ENCODE measurements at regions not wholly inside any gene's neighbourhood (a gene's known extent, or its start where the extent isn't known, plus 50 kb on each side); places are given as distances from the start of the nearest gene placed in this dataset.
"Not testable (repeated sequence)": the region's sequence is repeated elsewhere in the genome, so short reads cannot be mapped to it uniquely, and the experiment has no call there.

DNA sequence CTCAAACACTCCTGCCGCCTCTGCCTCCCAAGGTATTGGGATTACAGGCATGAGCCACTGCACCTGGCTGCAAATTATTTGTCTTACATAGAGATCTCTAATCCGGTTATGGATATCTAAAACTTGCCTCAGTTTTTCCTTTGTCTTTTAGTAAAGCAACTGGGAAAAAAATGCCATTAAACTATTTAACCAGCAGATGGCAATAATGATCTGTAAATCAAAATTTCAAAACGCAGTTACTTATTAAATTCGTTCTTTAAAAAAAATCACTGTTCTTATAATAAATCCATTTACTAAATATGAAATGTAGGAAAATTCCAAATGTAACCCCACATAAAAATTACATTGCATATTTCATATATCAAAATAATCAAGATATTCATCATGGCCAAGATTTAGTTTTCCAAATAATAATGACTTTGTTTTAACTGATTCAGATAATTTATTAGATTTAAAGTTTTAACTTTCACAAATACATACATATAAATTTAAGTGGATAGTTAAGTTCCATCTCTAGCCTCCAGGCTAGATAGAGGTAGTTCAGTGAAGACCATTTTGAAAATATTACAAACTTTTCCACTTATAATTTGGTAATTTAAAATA lies 125.8 kb downstream of the KBTBD2 start:
- not testable (repeated sequence) for H3K27ac ChIP-seq; DNase-seq (ENCODE audit: low read depth, low spot score)

DNA sequence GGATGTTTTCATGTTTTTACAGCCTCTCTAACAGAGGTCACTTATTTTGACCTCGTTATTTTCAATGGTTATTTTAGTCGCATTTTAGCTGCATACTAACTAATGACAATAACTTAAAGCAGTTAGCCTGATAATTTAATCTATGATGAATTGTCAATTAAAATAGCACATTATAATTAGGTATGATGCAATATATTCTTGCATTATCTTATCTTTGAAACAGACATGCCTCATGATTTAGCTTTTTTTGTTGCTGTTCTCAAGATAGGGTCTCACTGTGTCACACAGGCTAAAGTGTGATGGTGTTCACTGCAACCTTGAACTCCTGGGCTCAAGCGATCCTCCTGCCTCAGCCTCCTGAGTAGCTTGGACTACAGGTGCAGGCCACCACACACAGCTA lies 126.4 kb downstream of the KBTBD2 start:
- H3K27ac ChIP-seq = no peak overlapping the region
- DNase-seq (ENCODE audit: low read depth, low spot score) = no peak

DNA sequence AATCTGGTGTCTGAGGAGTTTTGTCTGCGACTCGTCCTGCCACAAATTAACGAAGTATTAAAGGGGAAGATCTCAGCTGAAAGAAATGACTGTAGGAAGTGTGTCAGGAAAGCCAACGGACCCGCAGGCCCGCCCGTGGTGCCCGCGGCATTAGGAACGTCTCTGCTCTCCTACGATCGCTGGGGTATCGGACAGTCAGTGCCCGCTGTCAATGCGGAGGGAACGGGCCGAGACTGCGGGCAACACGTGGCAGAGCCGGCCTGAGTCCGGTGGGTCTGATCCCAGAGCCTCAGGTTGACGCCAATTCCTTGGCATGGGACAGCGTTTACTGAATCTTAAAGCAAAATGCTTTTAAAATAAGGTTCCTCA lies 128.7 kb downstream of the KBTBD2 start:
- no peak for DNase-seq (ENCODE audit: low read depth, low spot score)
- H3K27ac ChIP-seq = no peak overlapping the region

DNA sequence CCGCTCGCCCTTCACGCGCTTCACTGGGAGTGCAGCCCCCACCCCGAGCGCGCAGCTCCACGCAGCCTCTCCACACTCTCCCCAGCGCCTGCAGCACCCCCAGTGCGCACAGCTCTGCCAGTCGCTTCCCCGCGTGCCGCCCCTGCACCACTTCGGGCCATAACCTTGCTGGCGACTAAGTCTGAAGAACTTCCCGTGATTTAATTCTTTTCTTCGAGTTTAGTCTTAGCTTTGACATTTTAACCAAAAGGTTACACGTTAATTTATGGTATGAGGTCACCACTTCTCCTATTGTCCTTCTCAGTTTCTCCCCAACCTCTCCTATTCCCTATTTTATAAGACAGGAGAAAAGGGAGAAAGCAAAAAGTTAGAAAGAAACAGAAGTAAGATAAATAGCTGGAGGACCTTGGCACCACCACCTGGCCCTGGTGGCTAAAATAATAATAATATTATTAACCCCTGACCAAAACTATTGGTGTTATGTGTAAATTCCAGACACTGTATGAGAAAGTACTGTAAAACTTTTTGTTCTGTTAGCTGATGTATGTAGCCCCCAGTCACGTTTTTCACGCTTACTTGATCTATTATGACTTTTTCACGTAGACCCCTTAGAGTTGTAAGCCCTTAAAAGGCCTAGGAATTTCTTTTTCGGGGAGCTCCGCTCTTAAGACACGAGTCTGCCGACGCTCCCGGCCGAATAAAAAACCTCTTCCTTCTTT lies 129.2 kb downstream of the KBTBD2 start:
- not testable (repeated sequence) for H3K27ac ChIP-seq; DNase-seq (ENCODE audit: low read depth, low spot score)

DNA sequence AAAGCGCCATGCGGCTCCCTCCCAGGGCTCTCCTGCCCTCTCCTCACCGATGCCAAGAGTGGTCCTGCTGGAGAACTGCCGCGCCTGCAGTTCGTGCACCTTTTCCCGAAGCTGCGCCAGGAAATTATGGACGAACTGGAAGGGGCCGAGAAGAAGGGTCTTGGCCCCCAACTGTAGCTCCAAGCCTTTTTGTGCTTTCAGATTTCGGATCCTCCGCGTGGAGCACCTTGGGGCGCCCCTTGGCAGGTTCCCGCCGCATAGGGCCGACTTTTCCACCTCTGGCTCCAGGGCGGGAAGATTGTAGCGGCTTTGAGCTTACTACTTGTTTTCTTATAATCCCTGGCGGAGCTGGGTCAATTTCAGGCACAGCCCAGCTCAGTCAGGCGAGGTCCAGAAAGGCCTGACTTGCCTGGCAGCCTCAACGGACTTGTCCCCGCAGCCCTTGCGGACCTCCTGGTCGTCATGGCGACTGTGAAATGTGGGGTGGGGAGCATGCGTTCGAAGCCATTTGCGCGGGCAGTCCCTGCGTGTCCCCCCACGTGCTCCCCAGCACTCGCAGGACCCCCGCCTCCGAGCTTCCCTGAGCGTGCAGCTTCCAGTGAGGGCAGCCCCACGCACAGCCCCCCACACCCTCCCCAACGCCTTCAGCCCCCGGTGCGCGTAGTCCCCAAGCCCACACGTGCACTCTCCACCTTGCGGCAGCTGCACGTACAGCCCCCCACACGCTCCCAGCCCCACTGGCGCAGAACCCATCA lies 129.9 kb downstream of the KBTBD2 start:
- no peak overlapping the region for H3K27ac ChIP-seq
- no peak for DNase-seq (ENCODE audit: low read depth, low spot score)

DNA sequence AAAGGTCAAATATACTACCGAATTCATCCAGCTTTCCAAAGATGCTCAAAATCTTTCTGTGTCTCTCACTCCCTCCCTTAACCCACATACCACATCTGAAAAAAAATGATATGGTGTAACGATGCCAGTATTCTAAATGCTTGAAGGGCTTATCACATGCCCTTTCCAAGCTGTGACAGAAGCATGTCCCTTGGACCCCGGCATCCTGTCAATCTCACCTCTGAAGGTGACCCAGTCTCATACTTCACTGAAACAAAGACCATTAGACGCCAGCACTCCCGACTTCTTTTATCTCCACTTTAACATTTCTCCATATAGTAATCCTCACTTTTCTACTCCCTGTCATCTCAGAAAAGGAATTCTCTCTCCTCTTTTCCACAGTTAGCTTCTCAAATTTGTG lies 130.8 kb downstream of the KBTBD2 start:
- not testable (repeated sequence) for DNase-seq (ENCODE audit: low read depth, low spot score)

DNA sequence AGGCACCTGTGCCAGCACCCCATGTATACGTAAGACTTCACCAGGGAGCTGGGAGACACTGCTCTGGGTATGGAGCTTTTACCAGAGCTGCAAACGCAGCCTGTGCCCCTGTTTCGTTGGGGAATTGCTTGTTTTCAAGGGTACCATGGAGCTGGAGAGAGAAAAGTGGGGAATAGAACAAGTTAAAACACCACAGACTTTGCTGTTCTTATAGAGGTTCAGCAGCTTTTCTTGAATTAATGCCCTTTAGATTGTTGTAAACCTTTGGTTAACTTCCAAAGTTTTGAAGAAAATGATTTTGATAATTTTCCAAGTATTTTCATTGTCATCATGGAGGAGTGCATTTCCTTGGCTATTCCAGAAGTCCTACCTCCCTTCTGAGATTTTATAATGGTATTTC lies 131.7 kb downstream of the KBTBD2 start:
- DNase-seq (ENCODE audit: low read depth, low spot score) = not testable (repeated sequence)

More for the DNA sequence above, 130.8 kb downstream of the KBTBD2 start:
- not testable (repeated sequence) for H3K27ac ChIP-seq

DNA sequence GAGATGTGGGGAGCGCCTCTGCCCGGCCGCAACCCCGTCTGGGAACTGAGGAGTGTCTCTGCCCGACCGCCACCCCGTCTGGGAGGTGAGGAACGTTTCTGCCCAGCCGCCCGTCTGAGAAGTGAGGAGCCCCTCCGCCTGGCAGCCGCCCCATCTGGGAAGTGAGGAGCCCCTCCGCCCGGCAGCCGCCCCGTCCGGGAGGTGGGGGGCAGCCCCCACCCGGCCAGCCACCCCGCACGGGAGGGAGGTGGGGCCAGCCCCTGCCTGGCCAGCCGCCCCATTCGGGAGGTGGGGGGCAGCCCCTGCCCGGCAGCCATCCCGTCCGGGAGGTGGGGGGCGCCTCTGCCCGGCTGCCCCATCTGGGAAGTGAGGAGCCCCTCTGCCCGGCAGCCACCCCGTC lies 137.7 kb downstream of the KBTBD2 start:
- H3K27ac ChIP-seq; DNase-seq (ENCODE audit: low read depth, low spot score): not testable (repeated sequence)

More for the DNA sequence above, 131.7 kb downstream of the KBTBD2 start:
- not testable (repeated sequence) for H3K27ac ChIP-seq

DNA sequence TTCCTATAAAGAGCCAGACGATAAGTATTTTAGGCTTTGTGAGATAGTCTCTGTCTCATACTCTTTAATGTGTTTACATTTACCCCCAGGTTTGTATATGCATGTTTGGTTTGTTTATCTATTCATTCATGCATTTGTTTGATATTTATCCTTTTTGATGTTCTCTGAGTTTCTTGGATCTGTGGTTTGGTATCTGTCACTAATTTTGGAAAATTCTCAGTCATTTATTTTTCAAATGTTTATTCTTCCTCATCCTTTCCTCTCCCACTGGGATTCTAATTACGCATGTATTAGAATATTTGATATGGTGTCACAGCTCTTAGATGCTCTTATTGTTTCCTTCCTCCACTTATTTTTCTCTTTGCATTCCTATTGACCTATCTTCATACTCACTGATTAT lies 143.2 kb downstream of the KBTBD2 start:
- H3K27ac ChIP-seq; DNase-seq (ENCODE audit: low read depth, low spot score): not testable (repeated sequence)

DNA sequence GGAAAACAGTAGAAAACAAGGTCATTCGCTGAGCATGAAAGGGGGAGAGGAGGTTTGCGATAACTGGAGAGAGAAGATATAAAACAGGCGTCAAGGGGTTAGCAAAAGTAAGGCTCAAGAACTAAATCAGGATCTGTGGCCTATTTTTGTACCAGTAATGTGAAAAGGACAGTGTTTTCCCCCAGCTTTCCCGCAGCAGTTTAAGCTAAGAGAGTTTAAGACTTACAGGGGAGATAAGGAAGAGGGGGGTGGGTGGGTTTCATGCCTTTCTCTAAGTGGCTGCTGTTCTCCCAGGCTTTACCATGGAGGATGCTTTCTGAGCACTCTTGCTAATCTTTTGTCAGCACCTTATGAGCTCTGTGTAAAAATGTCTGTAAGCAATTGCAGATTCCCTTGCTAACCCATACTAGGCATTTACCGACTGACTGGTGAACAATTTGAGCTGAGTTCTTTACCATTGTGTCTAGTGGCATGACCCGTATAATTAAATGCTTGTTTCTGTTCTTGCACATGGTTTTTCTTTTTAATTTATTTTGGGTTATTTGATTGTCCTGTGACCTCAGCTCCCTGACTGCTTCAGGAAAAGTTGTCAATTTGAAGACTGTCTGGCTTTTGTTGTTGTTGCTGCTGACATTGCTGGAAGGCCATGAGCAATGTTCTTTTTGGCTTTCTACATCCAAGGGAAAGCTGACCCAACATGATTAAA lies 144.0 kb downstream of the KBTBD2 start:
- not testable (repeated sequence) for DNase-seq (ENCODE audit: low read depth, low spot score); H3K27ac ChIP-seq

DNA sequence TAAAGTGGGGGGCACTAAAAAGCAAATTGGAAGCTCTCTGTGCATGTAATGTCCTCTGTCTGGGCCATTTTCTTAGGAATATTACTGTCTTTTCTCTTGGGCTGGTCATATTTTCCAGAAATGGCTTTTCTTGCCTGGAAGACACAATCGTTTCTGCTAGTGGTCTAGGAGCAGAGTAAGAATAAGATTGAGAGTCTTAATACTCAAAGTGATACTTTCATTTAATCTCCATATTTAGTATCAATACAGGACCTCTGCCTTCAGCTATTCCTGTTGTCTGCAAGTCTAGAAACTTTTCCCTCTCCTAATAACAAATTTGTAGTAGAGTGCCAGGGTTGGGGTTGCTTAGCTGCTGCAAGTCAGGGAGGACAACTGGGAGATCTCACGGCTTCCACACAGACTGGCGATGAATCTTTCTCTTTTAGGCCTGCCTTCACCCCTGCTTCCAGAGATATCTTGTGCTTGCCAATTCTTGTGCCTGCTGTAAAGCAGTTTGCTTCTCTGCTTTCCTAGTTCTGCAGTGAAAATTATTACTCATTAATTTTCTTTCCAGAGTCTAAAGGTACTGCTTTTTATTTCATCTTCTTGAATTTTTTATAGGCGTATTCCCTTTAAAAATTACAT lies 149.6 kb downstream of the KBTBD2 start:
- H3K27ac ChIP-seq; DNase-seq (ENCODE audit: low read depth, low spot score): not testable (repeated sequence)

DNA sequence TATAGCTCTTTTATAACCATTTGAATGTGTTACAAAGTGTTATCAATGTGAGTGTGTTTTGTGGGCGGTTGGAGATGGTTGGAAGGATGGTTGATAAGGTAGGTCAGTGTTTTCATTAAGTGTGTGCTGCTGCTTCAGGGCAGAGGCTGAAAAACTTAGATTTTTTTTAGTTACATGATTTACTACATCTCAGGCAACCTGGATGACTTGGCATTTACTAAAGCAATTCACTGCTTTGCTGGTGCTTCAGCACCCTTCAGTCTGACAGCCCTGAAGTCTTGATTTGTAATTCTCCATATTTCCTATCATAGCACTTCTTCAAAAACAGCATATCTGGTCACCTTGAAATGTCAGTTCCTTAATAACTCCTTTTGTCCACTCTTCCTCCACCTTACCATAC lies 151.8 kb downstream of the KBTBD2 start:
- not testable (repeated sequence) for DNase-seq (ENCODE audit: low read depth, low spot score); H3K27ac ChIP-seq

DNA sequence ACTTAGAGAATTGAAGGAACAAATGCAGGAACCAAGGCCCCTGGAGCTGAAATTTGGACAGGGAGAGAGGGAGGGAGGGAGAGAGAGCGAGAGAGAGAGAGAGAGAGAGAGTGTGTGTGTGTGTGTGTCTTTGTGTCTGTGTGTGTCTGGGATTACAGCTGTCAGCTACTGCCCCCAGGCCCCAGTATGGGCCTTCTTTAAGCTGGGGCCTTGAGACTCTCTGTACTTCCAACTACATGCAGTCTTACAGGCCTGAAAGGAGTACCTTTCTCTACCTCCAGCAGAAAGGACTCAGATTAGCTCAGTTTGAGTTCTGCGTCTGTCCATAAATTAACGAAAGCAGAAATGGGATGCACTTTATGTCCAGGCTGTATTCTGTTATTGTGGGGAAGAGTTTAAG lies 153.2 kb downstream of the KBTBD2 start:
- DNase-seq (ENCODE audit: low read depth, low spot score); H3K27ac ChIP-seq: not testable (repeated sequence)

DNA sequence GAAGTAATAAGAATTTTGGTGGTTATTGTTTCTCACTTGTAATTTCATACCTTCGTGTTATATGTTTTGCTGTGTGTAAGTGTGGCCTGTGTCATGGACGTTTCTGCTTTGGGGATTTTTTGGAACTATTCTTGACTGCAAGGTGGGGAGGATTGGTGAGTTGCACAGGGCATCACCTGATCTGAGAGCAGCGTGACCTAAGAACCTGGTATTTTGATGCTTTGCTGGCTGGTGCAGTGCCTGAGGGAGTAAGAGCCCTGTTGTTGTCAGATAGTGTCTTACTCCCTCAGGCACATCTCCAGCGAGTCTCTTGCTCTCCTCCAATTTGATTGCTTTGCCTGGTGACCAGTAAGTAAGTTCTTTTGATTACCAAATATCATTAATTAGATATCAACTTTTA lies 158.8 kb downstream of the KBTBD2 start:
- not testable (repeated sequence) for H3K27ac ChIP-seq; DNase-seq (ENCODE audit: low read depth, low spot score)

DNA sequence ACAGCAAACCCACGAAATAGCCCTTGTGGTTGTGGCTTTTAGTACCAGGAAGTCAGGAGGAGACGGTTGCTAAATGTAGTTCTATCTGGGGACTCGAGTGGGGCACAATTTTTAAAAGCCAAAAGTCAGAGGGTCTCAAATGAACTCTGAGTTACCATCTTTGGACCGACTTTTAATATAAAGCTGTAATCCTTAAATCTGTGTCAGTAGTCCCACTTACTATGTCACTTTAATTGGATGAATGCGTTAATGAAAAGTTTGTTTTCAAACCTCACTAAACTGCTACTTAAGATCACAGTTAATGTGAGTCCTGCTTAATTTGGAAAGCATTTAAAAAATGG lies 162.3 kb downstream of the KBTBD2 start:
- not testable (repeated sequence) for H3K27ac ChIP-seq; DNase-seq (ENCODE audit: low read depth, low spot score)

DNA sequence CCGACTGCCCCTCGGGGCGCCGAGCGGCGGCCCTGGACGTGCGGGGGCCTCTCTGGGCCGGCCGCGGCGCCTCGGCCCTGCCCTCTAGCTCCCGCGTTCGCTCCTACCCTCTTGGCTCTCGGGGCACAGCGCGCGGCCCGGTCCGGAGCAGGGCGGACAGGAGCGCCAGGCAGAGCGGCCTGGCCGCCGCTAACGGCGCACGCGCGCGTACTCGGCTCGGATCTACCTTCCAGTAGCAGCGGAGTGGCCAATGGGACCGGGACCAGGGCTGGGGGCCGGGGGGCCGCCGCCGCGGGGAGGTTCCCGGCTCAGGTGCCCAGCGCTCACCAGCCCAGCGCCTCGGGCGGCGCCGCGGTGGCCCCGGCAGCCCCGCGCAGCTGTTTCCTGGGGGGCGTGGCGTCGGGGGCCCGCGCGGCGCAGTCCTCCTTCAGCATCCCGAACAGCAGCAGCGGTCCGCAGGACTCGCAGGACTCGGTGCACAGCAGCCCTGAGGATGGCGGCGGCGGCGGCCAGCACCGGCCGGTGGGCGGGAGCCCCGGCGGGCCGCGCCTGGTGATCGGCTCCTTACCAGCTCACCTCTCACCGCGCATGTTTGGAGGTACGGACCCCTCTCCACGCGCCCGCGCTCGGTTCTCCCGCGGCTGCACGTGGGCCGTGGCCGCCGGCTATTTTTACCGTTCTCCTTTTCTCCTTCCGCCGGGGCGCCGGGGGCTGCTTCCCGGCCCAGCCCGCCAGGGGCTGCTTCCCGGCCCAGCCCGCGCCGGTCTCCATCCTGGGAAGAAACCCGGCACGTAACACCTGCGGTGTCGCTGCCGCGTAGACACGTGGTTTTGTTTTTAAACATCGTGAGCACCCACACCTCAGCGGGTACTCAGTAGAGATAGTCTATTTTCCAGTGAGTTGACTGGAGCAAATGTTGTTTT lies 162.9 kb downstream of the KBTBD2 start:
- peak overlapping the region; percentile 32 for H3K27ac ChIP-seq
- DNase-seq (ENCODE audit: low read depth, low spot score) = not testable (repeated sequence)

DNA sequence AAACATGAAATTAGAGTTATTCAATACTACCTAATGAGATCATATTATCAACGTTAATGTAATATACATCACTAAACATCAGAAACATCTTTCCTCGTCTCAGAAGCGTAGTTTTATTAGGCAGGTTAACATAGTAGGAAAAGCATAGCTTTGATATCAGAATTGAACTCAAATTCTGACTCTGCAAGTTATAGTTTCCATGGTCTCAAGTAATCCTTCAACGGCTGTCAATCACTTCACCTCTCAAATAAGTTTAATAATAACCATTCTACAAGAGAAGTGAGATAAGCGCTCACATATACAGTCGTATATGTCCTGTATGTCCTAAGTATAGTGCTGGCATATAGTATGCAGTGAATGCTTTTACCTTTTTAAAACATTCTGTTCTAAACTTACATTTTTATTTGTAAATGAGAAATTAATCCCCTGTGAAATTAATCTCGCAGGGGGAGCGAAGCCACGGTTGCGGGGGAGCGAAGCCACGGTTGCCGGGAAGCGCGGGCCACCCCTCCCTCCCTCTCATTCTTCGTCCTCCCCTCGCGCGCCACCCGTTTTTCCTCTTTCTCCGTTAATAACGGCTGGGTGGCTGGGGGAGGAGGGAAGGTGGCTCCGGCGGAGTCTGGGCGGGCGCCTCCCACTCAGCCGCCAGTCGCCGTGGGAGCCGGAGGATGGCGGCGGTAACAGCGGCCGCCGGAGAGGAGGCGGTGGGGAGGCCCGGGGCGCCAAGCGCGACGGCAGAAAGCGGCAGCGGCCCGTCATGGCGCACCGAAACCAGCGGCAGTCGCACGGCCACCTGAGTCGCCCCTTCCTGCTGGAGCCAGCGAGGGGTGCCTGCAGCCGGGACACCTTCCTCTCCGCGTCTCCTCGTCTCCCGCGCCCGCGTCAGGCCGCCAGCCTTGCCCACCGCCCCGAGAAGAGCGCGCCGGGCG lies 163.8 kb downstream of the KBTBD2 start:
- DNase-seq (ENCODE audit: low read depth, low spot score) = not testable (repeated sequence)
- H3K27ac ChIP-seq = peak overlapping the region; percentile 32

DNA sequence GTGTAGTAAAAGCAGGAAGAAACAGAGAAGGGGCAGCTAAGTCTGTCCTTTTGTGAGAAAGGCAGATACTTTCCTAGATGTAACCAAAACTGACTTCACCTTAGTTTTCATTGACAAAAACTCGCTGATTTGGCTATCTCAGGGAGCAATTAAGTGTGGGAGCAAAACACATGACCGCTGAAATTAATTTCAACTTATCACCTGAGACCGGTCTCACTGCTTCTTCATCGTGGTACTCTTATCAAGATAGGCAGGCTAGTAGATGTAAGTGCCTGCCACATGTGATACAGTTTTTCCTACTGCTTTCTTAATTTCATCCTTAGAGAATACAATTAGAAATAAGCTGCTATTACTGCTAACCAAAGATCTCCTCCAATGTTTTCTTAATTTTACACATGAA lies 168.7 kb downstream of the KBTBD2 start:
- H3K27ac ChIP-seq; DNase-seq (ENCODE audit: low read depth, low spot score): not testable (repeated sequence)
